NCI-H2107 treated with DMSO at 0.1 percent for 48 hours (cell line): ENCODE measurements at regions not wholly inside any gene's neighbourhood (a gene's known extent, or its start where the extent isn't known, plus 50 kb on each side); places are given as distances from the start of the nearest gene placed in this dataset.

Experiments
- DNase-seq: peaks from one replicate; lab custom pipeline; 2025; ENCODE audit not compliant: unreplicated experiment; lab: John Stamatoyannopoulos, UW

DNA sequence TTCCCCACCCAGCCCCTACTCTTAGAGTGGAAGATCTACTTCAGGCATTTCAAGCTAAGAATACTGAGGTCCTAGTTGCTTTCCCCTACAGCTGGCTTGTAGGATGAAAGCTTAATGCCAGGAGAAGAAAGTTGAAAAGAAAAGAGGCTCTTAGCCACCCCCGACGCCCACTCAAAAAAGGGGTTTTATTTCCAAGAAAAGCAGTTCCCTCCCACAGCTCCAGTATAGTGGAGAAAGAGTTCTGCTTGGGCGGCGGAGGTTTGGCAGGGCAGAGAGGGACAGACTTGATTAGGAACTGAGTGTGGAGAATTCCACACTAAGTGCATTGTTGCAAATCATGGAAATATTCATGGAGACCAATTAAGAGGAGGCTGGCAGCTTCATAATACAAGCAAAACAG is 470.9 kb downstream of the ETS1 start:
- no peak for DNase-seq

- no peak for DNase-seq
Measured at GRCh38 chr11:128105950-128106349, 481.4 kb downstream of the ETS1 start.

DNA sequence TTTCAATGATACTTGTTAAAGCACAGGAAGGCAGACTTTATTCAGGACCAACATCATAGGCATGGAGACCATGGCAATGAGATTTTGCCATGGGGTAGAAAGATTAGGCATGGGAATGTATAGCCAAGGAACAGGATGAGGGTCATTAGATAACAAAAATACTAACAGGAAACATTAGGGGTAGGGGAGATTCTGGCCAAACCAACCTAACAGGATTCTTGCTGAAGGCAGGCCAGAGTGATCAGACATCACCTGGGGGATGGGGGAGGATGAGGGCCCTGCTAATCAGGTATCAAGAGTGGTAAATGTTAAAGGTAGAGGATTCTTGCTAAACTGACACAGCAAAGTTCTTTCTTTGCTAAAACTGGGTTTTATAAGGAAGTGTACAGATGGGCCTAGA is 481.8 kb downstream of the ETS1 start:
- DNase-seq = no peak

GRCh38 chr11:128103278-128103873 is 484.0 kb downstream of the ETS1 start:
- DNase-seq = no peak

GRCh38 chr11:128098781-128099180 is 488.6 kb downstream of the ETS1 start:
- no peak for DNase-seq

DNA sequence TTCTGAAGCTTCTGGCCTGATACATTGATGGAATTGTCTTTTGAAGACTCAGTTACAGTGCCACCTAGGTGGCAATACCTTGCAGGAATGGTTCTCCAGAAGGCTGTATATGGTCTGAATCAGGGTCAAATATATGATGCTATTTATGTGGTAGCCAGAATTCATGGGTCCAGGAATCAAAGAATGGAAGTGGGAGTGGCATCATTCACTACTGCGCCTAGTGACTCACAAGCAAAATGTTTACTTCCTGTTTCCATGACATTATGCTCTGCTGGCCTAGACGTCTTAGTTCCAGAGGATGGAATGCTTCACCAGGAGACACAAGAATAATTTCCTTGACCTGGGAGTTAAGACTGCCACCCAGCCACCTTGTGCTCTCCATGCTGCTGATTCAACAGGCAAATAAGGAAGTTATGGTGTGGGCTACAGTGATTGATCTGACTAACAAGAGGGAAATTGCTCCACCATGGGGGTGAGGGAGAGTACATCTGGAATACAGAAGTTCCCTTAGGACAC is 491.8 kb downstream of the ETS1 start:
- DNase-seq = no peak

GRCh38 chr11:128093689-128094088 is 493.7 kb downstream of the ETS1 start:
- no peak for DNase-seq

DNA sequence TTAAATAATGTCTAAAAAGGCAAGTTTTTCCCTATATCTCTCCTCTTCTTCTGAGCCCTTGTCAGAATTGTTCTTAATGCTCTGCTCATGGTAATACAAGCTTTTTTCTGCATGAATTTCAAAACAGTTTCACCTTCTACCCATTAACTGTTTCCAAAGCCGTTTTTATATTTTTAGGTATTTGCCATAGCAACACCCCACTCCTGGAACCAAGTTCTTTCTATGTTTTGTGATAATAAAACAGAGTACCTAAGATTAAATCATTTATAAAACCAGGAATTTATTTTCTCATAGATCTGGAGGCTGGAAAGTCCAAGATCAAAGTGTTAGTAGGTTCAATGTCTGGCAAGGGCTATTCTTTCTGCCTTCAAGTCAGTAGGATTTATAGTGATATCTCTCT is 497.4 kb downstream of the ETS1 start:
- no peak for DNase-seq

DNA sequence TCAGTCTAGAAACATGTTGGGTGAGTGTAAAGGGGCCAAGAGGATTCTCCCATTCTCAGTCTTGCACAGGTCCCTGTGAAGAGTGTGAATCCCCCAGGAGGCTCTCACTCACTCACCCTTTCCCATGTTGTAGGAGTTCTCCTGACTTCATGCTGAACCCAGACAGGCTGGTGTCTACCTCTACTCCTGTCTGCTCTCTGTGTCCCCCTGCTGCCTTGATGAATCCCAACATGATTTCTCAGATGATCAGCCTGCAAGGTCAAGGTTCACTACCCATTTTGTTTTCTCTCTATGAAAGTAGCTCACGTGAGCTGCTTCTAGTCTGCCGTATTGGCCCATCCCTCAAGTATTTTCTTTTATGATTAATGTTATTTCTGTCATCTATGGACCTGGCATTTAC is 500.6 kb downstream of the ETS1 start:
- no peak for DNase-seq

- DNase-seq = no peak
Measured at GRCh38 chr11:128085276-128085675, 502.1 kb downstream of the ETS1 start.

- no peak for DNase-seq
Measured at GRCh38 chr11:128082574-128082973, 504.8 kb downstream of the ETS1 start.

GRCh38 chr11:128069665-128070064 is 517.7 kb downstream of the ETS1 start:
- no peak for DNase-seq

GRCh38 chr11:128067780-128068179 is 519.6 kb downstream of the ETS1 start:
- DNase-seq = no peak

DNA sequence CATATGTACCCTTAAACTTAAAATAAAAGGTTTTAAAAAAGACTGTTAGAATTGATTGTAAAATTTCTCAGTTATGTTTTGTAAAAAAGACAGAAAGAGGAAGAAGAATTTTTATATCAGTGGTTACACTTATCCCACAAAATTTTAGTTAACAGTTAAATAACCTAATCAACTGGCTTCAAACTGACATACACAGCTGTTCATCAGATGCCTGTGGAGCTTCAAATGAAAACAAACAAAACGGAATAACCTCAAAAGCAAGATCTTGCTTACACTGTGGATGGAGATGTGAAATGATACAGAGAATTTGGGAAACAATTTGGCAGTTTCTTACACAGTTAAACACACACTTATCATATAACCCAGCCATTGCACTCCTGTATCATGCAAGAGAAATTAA is 521.0 kb downstream of the ETS1 start:
- DNase-seq = no peak

DNA sequence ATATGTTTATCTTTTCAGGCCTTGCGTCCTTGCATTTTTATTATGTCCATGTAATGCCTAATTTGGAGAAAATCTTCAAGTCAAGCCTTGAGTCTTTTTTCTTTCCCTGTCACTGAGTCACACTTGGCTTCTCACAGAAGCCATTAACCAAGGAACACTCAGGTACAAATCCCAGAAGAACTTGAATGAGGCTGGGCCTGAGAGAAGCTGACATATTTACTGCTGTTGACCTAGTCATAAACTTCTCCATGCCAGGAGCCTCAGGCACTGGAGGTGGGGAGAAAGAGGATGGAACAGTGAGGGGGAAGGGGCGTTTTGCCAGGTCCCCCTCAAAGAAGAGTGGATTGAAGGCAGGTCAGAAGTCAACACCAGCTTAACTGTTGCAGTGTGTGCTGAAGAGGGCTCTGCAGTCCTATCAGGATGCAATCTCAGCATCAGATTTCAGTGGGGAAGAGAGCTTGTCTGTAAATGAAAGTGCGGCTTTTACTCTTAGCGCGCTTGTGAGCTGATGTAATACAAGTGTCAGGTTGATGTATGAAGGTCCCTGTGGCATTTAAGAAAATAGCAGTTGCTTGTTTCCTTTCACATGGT is 526.0 kb downstream of the ETS1 start:
- DNase-seq = peak; percentile 82

DNA sequence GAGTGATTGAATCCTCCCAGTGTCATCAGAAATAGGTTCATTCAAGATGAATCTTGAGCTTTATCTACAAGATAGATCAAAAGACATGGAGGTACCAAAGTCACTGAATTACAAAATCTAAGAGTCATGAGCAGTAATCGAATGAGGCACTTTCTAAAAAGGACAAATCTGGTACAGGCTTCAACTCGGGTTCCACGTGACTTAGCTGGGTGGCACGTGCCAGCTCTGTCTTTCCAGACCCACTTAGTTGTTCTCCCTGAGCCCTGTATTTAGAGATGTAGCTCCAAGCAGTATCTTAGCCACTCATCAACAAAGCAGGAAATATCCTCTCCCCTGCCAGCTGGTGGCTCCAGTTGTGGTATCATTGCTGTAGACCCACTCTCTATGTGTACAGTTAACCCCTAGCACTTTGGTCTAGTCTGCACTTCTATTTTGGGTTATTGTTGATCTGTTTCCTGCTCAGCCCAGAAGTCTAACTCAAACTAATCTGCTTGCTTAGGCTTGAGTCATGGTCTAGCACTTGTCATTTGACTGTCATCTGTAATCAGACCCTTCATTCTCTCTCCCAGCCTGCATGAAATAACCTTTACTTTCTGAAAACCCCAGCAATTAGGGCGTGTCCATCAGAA is 528.7 kb downstream of the ETS1 start:
- DNase-seq = no peak

DNA sequence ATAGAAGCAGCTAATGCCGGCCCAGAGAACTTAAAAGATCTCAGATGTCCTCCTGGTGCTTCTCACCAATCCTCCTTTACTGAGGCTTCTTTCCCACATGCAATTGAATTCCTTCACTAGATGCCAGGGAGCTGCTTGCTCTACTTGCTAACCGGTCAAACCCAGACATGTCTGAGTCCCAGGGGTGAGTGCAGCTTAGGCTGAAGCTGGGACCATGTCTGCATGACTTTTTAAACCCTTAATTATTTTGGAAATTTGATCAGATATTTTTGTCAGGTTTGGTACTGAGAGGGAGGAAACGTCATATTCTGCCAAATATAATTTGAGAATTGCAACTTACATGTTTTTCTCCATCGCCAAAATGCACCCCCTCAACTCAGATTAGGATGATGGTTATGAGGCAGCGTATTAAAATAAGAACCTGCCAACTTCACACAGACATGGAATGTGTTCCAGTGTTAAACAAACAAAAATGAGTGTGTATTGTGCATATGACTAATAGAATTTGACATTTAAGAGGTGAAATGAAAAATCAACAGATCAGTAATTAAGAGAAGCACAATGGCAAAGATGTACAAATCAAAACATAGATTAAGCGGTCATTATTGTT is 529.5 kb downstream of the ETS1 start:
- DNase-seq = no peak

GRCh38 chr11:128055576-128056217 is 531.7 kb downstream of the ETS1 start:
- DNase-seq = no peak

DNA sequence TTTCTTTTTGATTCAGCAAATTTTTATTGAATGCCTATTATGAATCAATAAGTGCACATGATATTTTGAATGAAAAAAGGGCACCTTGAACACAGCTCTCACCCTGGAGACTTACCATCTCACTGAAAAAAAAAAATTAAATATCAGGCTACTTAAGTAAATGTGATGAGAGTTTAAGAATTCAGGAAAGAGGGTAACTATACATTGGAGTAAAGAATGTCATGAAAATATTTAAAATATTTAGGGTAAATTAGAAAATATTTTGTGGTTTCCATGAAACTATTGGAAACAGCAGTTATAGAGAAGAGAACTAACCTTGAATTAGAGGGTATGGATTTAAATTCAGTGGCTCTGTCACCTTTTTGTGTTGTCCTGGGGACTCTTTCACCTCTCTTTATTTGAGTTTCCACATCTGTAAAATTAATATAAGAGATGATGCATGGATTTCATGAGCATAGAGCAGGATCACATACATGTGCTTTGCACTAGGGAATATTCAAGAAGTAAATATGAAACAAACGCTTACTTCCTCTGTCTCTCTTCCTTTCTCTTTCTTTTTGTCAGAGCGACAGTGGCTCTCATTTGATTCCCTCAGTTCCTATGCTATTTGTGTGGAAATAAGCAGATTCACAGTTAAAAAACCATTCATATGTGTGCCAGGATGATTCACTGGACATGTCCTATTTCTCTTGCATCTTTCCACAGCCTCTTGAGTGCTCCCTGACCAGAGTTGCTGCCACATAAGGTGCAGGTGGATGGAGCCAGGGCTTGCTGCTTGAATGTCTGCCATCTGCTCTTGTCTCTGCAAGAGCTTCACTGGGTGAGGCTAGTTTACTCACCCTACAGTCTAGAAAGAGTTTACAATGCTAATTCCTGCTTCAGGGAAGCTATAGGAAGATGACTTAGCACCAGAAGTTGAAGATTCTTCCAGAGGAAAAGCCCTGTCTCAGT is 533.1 kb downstream of the ETS1 start:
- DNase-seq = no peak

- peak; percentile 56 for DNase-seq
Measured at GRCh38 chr11:128052912-128053641, 534.3 kb downstream of the ETS1 start.
